Dermis microvascular lymphatic vessel endothelial cell (primary cell): ENCODE measurements at regions not wholly inside any gene's neighbourhood (a gene's known extent, or its start where the extent isn't known, plus 50 kb on each side); places are given as distances from the start of the nearest gene placed in this dataset.
"Not testable (repeated sequence)": the region's sequence is repeated elsewhere in the genome, so short reads cannot be mapped to it uniquely, and the experiment has no call there.

Experiments
- DNase-seq, 2 donors: peaks; one replicate each; pipeline versions ENCODE4 v3.0.0 to v3.0.0-alpha.2; 2010; ENCODE audit warnings: low read depth in 2 of 2

DNA sequence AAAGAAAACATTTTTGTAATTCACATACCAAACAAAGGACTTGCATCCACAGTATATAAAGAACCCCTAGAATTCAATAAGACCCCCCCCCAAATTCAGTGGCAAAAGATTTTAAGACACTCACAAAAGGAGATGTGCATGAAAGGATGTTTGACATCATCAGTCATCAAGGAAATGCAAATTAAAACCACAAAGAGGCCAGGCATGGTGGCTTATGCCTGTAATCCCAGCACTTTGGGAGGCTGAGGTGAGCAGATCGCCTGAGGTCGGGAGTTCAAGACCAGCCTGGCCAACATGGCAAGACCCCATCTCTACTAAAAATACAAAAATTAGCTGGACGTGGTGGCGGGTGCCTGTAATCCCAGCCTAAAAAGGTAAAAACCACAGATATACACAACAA is 61.3 kb downstream of the AIPL1 start:
- DNase-seq, result not testable (repeated sequence)

GRCh38 chr17:6366221-6366666 is 68.7 kb downstream of the AIPL1 start:
- DNase-seq, result no peak

DNA sequence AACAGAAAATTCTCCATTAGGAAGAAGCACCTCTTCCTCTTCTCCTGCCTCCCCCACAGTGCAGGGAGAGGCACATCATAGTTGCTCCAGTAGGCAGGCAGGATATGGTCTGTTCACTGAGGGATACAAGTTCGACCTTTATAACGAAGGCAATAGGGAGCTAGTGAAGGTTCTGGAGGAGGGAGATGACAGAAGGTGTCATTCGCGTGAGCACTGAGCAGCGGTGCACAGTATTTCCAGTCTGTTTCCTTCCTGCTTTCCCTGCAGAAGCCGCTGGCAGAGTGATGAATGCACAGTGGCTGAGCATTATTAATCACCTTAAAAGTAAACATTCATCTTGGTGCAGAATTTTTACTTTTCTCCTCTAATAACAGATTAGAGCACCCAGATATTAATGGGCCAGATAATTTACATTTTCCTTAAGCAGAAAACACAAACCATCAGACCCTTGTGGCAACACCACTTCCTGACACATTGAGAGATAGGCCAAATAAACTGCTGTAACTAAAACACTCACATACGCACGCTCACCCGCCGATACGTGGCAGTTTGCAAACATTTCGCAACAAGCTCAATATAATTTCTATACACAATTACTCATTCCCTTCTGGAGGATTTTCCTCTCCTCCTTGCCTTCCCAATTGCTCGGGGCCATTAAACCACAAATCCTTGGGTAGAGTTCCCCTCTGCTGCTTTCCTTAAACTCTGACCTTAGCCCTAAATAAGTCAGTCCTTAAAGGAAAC is 69.5 kb downstream of the AIPL1 start:
- DNase-seq, result no peak

- peak; percentile 9 to 23 for DNase-seq
Measured at GRCh38 chr17:6361733-6362132, 73.2 kb downstream of the AIPL1 start.

DNA sequence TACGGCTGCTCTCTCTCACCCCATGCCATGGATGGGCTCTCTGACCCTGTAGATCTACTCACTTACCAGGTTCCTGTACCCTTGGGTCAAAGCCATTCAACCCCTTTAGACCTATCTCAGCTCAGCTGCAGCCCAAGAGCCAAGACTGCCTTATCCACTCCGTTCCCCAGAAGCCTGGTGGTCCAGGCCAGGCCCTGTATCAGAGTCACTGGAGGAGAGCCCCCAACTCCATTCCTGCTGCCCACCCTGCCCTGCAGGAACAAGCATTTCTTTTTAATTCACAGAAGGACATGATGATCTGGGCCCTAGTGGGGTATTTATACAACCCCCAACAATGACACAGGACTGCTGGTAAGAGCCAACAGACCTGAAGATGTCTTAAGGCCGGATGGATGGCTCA is 76.8 kb downstream of the AIPL1 start:
- DNase-seq, result no peak

DNA sequence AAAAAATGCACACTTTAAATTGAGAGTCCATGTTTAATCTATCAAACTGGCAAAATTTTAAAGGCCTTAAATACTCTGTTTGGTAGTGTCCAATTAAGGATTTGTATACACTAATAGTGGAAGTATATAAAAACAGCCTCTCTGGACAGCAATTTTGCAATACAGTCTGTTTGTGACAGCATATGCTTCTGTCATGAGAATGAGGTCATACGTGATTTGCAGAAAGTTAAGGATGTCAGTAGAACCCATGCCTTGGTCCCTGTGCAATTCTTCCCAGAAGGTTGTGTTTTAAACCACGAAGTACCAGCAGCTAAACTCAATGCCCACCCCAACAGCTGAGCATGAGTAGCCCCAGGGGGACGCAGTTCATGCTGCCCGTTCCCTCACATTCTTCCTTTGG is 78.4 kb downstream of the AIPL1 start:
- no peak for DNase-seq

DNA sequence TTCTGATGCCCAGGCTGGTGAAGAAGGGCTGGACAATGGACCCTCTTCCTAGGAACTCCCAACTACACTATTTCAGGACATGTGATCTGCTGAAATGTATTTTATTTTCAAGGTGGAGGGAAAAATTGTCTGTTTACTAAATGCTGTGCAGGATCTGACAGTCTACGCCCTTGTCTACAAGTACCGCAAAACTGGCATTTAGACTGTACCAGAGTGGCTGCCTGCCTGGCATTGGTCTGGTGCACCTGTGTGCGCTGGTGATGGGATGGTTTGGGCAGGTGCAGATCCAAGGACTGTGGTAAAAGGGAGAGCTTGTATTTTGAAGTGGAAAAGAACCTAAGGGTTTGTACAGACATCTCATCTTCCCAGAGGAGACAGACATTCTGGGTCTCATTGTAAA is 79.7 kb downstream of the AIPL1 start:
- DNase-seq, result no peak

GRCh38 chr17:6352801-6353560 is 81.9 kb downstream of the AIPL1 start:
- no peak for DNase-seq

GRCh38 chr17:6352016-6352415 is 82.9 kb downstream of the AIPL1 start:
- no peak for DNase-seq

DNA sequence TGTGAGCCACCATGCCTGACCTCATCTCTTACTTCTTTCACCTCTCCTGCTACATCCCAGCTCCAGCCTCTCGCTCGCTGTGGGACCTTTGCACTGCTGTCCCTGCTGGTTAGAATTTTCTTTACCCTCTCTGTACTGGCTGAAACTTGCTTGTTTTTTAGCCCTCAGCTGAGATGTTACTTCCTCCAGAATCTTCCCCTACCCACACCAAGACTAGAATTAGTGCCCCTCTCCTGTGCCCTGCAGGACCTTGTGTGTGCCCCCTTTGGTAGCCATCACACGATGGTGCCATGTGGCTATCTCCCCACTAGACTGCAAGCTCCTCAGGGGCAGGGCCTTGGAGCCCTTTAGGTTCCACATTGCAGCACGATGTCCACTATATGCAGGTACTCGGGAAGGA is 84.1 kb downstream of the AIPL1 start:
- DNase-seq, result no peak

- no peak for DNase-seq
Measured at GRCh38 chr17:6348891-6349290, 86.0 kb downstream of the AIPL1 start.

- DNase-seq, result no peak
Measured at GRCh38 chr17:6347776-6348175, 87.1 kb downstream of the AIPL1 start.

DNA sequence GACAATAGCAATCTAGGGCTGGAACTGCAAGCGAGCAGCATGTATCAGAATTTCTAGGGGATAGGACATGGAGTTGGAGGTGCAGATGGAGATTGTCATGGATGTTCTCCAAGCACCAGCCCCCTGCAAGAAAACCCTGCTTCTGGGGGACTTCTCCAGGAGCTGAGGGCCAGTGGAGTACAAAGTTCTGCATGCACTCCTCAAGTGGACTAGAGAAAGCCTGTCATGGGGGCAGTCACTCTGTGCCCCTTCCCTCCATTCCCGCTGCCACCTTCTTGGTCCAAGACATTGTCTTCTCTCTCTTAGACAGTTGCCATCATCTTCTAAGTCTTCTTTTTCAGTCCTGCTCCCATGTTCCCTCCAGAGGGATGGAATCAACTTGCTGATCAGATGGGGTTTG is 87.9 kb downstream of the AIPL1 start:
- no peak for DNase-seq

DNA sequence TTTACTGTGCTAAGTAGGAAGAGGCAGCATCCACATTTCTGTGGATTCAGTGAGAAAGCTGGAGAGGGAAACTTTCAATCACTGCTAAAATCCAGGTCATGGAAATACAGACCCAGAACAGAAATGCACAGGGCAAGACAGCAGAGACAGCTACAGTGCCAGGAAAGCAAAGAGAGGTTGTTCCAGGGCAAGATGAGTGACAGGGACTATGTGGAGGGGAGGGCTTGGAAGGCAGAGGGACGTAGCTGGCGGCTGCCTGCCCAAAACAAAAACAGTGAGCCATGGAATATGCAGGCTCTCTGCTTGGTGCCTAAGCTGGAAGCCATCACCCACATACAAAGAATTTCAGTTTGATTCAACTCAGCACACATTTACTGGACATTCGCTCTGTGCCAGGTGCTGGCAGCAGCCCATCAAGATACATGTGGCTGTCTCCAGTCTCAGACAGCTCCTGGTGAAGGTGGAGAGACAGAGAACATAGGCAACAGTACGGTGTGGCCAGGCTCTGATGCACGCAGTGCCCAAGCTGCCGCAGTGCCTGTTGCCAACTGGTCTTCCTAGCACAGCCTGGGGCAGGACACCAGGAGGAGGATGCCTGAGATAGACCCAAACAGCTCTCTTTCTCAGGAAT is 88.7 kb downstream of the AIPL1 start:
- DNase-seq, result no peak

DNA sequence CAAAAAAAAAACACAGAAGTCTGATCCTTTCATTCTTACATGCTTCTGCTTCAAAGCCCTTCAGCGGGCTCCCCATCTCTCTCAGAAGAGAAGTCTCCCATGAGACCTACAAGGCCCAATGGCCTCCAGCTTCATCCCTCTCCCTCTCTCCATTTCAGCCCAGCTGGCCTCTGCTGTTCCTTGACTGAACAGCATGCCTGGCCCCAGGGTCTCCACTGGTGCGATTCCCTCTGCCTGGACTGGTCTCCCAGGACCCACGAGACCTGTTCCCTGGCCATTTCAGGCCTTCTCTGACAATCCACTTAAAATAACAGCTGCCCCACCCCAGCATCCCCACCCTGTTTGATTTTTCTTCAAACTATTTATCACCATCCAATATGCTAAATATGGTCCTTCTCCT is 91.2 kb downstream of the AIPL1 start:
- no peak for DNase-seq

DNA sequence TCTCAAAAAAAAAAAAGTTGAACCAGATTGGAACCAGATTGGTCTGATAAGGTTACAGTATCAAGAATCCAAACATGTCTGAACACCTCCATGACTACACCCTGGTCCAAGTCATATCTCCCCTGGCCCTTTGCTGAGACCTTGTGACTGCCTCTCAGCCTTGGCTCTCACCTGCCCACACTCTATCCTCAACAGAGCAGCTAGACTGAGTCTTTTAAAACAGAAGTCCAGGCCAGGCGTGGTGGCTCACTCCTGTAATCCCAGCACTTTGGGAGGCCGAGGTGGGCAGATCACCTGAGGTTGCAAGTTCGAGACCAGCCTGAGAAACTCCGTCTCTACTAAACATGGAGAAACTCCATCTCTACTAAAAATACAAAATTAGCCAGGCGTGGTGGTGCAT is 91.7 kb downstream of the AIPL1 start:
- no peak for DNase-seq

GRCh38 chr17:6340708-6341107 is 94.2 kb downstream of the AIPL1 start:
- no peak for DNase-seq

DNA sequence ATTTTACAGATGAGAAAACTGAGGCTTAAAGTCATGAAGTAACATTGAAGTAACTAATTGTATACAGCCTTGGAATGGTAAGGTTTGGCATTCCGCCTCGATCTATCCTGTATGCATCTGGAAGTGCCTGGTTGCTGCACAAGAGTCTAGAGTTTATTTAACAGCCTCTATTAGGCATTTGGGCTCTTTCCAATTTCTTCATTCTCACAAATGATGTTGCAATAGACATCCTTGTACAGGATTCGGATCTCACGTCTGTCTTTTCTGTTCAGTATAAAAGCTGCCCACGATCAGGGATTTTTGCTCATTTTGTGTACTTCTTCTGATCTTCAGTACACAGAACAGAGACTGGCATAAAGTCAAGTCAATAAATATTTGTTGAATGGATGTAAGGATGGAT is 100.5 kb downstream of the AIPL1 start:
- no peak for DNase-seq

GRCh38 chr17:6330936-6331335 is 104.0 kb downstream of the AIPL1 start:
- DNase-seq, result no peak

DNA sequence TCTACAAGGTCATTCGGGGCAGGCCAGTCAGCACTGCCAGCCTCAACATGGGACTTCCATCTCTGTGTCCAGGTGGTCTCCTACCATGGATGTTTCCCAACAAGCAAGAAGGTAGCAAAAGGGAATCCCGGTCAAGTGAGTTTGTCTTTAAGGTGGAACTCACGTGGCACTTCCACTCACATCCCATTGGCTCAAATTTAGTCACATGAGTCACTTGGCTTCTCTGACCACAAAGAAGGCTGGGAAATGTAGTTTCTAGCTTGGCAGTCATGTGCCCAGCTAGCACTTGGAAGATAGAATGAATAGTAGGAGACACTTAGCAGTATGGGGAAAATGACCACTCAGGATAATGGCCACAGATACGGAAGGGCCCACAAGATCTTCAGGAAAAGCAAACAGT is 106.6 kb downstream of the AIPL1 start:
- DNase-seq, result no peak

- DNase-seq, result peak; percentile 53 to 55
Measured at GRCh38 chr17:6327007-6327406, 107.9 kb downstream of the AIPL1 start.

- no peak for DNase-seq
Measured at GRCh38 chr17:6326483-6326882, 108.4 kb downstream of the AIPL1 start.

- no peak for DNase-seq
Measured at GRCh38 chr17:6325741-6326140, 109.2 kb downstream of the AIPL1 start.
